Astrocyte of the cerebellum (primary cell): ENCODE measurements at regions not wholly inside any gene's neighbourhood (a gene's known extent, or its start where the extent isn't known, plus 50 kb on each side); places are given as distances from the start of the nearest gene placed in this dataset.

Source experiments
- DNase-seq: peaks from one replicate; pipeline ENCODE4 v3.0.0-alpha.2; 2011; ENCODE audit warnings: low read depth
- H3K4me3 ChIP-seq: 2 replicates; pipeline ENCODE4 v1.5.1; 2011; ENCODE audit warnings: mild to moderate bottlenecking, low read depth, low read length, moderate library complexity
- CTCF ChIP-seq: IDR thresholded peaks from 2 replicates; pipeline ENCODE4 v1.5.1; 2012; ENCODE audit warnings: low read length, low read depth, moderate library complexity, mild to moderate bottlenecking; ENCODE audit errors: missing control alignments
- in situ Hi-C: cut with HindIII; loops from 2 replicates; pipeline ENCODE4 v1.10.0; 2017; ENCODE audit warnings: low sequenced_read_pairs

- TF ChIP-seq CTCF, result no peak
- H3K4me3 ChIP-seq, result no peak overlapping the region
- in situ Hi-C loops, result no loop called here
- DNase-seq, result no peak
Measured at GRCh38 chr4:157907226-157907946, 265.4 kb downstream of the GASK1B start.

GRCh38 chr4:157898836-157899605, 273.8 kb downstream of the GASK1B start:
- no peak overlapping the region for H3K4me3 ChIP-seq
- DNase-seq, result no peak
- TF ChIP-seq CTCF, result no peak
- in situ Hi-C loops, result no loop called here

GRCh38 chr4:157897855-157898370, 274.9 kb downstream of the GASK1B start:
- no peak for DNase-seq
- in situ Hi-C loops, result no loop called here
- H3K4me3 ChIP-seq, result no peak overlapping the region
- no peak for TF ChIP-seq CTCF

GRCh38 chr4:157896726-157897125, 276.1 kb downstream of the GASK1B start:
- in situ Hi-C loops, result no loop called here
- TF ChIP-seq CTCF, result no peak
- no peak overlapping the region for H3K4me3 ChIP-seq
- no peak for DNase-seq

- TF ChIP-seq CTCF, result no peak
- DNase-seq, result no peak
- in situ Hi-C loops, result no loop called here
- no peak overlapping the region for H3K4me3 ChIP-seq
Measured at GRCh38 chr4:157895205-157895604, 277.6 kb downstream of the GASK1B start.

GRCh38 chr4:157889788-157890187, 283.0 kb downstream of the GASK1B start:
- TF ChIP-seq CTCF, result no peak
- no peak overlapping the region for H3K4me3 ChIP-seq
- in situ Hi-C loops, result no loop called here
- DNase-seq, result no peak
